Astrocyte of the spinal cord (primary cell): ENCODE measurements at regions not wholly inside any gene's neighbourhood (a gene's known extent, or its start where the extent isn't known, plus 50 kb on each side); places are given as distances from the start of the nearest gene placed in this dataset.

ENCODE experiments used
- DNase-seq: peaks from one replicate; pipeline ENCODE4 v3.0.0; 2011; ENCODE audit warnings: low read depth, low spot score
- H3K4me3 ChIP-seq: 2 replicates; pipeline ENCODE4 v1.5.1; 2011; ENCODE audit warnings: low read depth, mild to moderate bottlenecking, low read length, moderate library complexity
- CTCF ChIP-seq: IDR thresholded peaks from 2 replicates; pipeline ENCODE4 v1.5.1; 2012; ENCODE audit warnings: low read depth, mild to moderate bottlenecking, low read length, inconsistent platforms
- in situ Hi-C: cut with HindIII; loops from 2 replicates; pipeline ENCODE4 v1.10.0; 2017; ENCODE audit warnings: low sequenced_read_pairs

- in situ Hi-C loops, result no loop called here
- no peak overlapping the region for H3K4me3 ChIP-seq
- DNase-seq, result no peak
- no peak for TF ChIP-seq CTCF
These were observed 85.5 kb downstream of the RMI2 start for GRCh38 chr16:11430601-11431317.

GRCh38 chr16:11431915-11432465 lies 86.7 kb downstream of the RMI2 start:
- in situ Hi-C loops, result no loop called here
- DNase-seq, result no peak
- no peak for TF ChIP-seq CTCF
- H3K4me3 ChIP-seq, result no peak overlapping the region

- TF ChIP-seq CTCF, result no peak
- in situ Hi-C loops, result no loop called here
These were observed 87.7 kb downstream of the RMI2 start for GRCh38 chr16:11432856-11433395.

GRCh38 chr16:11435576-11435975 lies 90.3 kb downstream of the RMI2 start:
- in situ Hi-C loops, result no loop called here
- no peak overlapping the region for H3K4me3 ChIP-seq
- TF ChIP-seq CTCF, result no peak
- no peak for DNase-seq

More at GRCh38 chr16:11432856-11433395, 87.7 kb downstream of the RMI2 start:
- H3K4me3 ChIP-seq, result no peak overlapping the region
- no peak for DNase-seq

GRCh38 chr16:11437069-11437468 lies 91.8 kb downstream of the RMI2 start:
- TF ChIP-seq CTCF, result no peak
- no peak for DNase-seq
- H3K4me3 ChIP-seq, result no peak overlapping the region
- in situ Hi-C loops, result no loop called here

GRCh38 chr16:11439790-11440656 lies 94.8 kb downstream of the RMI2 start:
- in situ Hi-C loops, result no loop called here
- TF ChIP-seq CTCF, result no peak
- no peak for DNase-seq
- H3K4me3 ChIP-seq, result no peak overlapping the region
